ENCODE measurements at regions not wholly inside any gene's neighbourhood (a gene's known extent, or its start where the extent isn't known, plus 50 kb on each side); places are given as distances from the start of the nearest gene placed in this dataset.

- TF ChIP-seq CTCF (conservative IDR thresholded peaks at IDR 0.05; ENCODE audit: low read length): no peak
- TF ChIP-seq EZH2phosphoT487 (IDR thresholded peaks at IDR 0.05; ENCODE audit: borderline replicate concordance, low read depth, low read length): no peak
Observed at GRCh38 chr20:11118802-11119380, 445.1 kb upstream of the JAG1 start.
